A549 (cell line): ENCODE measurements at regions not wholly inside any gene's neighbourhood (a gene's known extent, or its start where the extent isn't known, plus 50 kb on each side); places are given as distances from the start of the nearest gene placed in this dataset.

ENCODE experiments used
- ATAC-seq, 2 experiments: fragments of 200-7000 bp in 1 of 2; fragments of >200 bp in 1 of 2; cut with Nextera tagmentation in 1 of 2; cut with Tn5 transposase in 1 of 2; 3 replicates each; pipeline versions ENCODE4 v1.8.0 to v1.9.1; 2018 to 2020; ENCODE audit warnings: mild to moderate bottlenecking in 1 of 2, moderate library complexity in 1 of 2
- CTCF ChIA-PET: fragments of 300-600 bp; sonication (Branson Sonifier 250); formaldehyde crosslinking; extraction: SDS; loops from one replicate; lab custom pipeline; 2021; ENCODE audit warnings: antibody characterized with exemption, inconsistent platforms; lab: Yijun Ruan, JAX
- POLR2A ChIA-PET: fragments of 350-600 bp; formaldehyde crosslinking; extraction: SDS; loops from one replicate; lab custom pipeline; 2021; ENCODE audit warnings: antibody characterized with exemption, inconsistent platforms; lab: Yijun Ruan, JAX
- DNase-seq, 2 experiments: peaks; one replicate each; pipeline versions ENCODE4 v3.0.0 to v3.0.0-alpha.2; 2011 to 2016; ENCODE audit warnings: low read depth in 1 of 2, low spot score in 1 of 2
- FAIRE-seq: peaks from 2 replicates; lab custom pipeline; 2011; peaks lifted over from hg19 to GRCh38; lab: Jason Lieb, UNC
- H3K27ac ChIP-seq, 2 experiments: fragments of >200 bp; sonication (Bioruptor Twin); formaldehyde crosslinking; 3 replicates each; pipeline ENCODE4 v1.5.1; 2016 to 2017
- H3K4me1 ChIP-seq: fragments of >200 bp; sonication (Bioruptor Twin); formaldehyde crosslinking; 3 replicates; pipeline ENCODE4 v1.6.1; 2016
- H3K4me2 ChIP-seq: fragments of >200 bp; sonication (Bioruptor Twin); formaldehyde crosslinking; 3 replicates; pipeline ENCODE4 v1.6.1; 2016
- H3K4me3 ChIP-seq: fragments of >200 bp; sonication (Bioruptor Twin); formaldehyde crosslinking; 3 replicates; pipeline ENCODE4 v1.5.1; 2016
- H3K9me3 ChIP-seq: fragments of >200 bp; sonication (Bioruptor Twin); formaldehyde crosslinking; 3 replicates; pipeline ENCODE4 v1.6.1; 2016
- CBX2 ChIP-seq: fragments of 200-600 bp; sonication (generic); IDR thresholded peaks from 2 replicates; pipeline ENCODE4 v1.6.1; 2016; ENCODE audit warnings: low read depth, mild to moderate bottlenecking, borderline replicate concordance
- CBX8 ChIP-seq: fragments of 200-600 bp; sonication (generic); IDR thresholded peaks from 2 replicates; pipeline ENCODE4 v1.6.1; 2016
- CTCF ChIP-seq: fragments of >200 bp; sonication (Bioruptor Twin); formaldehyde crosslinking; IDR thresholded peaks from 3 replicates; pipeline ENCODE4 v1.5.1; 2016
- E2F6 ChIP-seq: IDR thresholded peaks from 2 replicates; pipeline ENCODE4 v1.6.1; 2012; ENCODE audit warnings: low read depth, borderline replicate concordance
- EHMT2 ChIP-seq: fragments of 200-600 bp; sonication (generic); IDR thresholded peaks from 2 replicates; pipeline ENCODE4 v1.6.1; 2016; ENCODE audit warnings: antibody characterized with exemption, low read depth, mild to moderate bottlenecking, moderate library complexity
- FOSB ChIP-seq: fragments of 250-450 bp; sonication (Bioruptor Pico); IDR thresholded peaks from 2 replicates; pipeline ENCODE4 v1.5.0; 2020; ENCODE audit warnings: mild to moderate bottlenecking, moderate library complexity
- GATA3 ChIP-seq: IDR thresholded peaks from 2 replicates; pipeline ENCODE4 v1.6.1; 2012; ENCODE audit warnings: borderline replicate concordance
- HDAC2 ChIP-seq: fragments of 200-600 bp; sonication (generic); IDR thresholded peaks from 2 replicates; pipeline ENCODE4 v1.6.1; 2016
- HEYL ChIP-seq: fragments of 250-450 bp; sonication (Bioruptor Pico); IDR thresholded peaks from 2 replicates; pipeline ENCODE4 v1.8.0; 2021; ENCODE audit warnings: mild to moderate bottlenecking, moderate library complexity
- HMGXB4 ChIP-seq: fragments of 250-450 bp; sonication (Bioruptor Pico); IDR thresholded peaks from 2 replicates; pipeline ENCODE4 v1.5.0; 2021; ENCODE audit warnings: mild to moderate bottlenecking, moderate library complexity, borderline replicate concordance
- HOXB13 ChIP-seq: fragments of 250-450 bp; sonication (Bioruptor Pico); IDR thresholded peaks from 2 replicates; pipeline ENCODE4 v1.5.0; 2020; ENCODE audit warnings: low read depth, mild to moderate bottlenecking, moderate library complexity
- JUN ChIP-seq, 2 experiments: fragments of >200 bp; sonication (Bioruptor Twin); formaldehyde crosslinking; IDR thresholded peaks; 2 replicates in 1 of 2; 3 replicates in 1 of 2; pipeline ENCODE4 v1.6.1; 2016 to 2017
- JUNB ChIP-seq: fragments of >200 bp; sonication (Bioruptor Twin); formaldehyde crosslinking; IDR thresholded peaks from 2 replicates; pipeline ENCODE4 v1.6.1; 2016
- KDM5A ChIP-seq: fragments of 200-600 bp; sonication (generic); IDR thresholded peaks from 2 replicates; pipeline ENCODE4 v1.6.1; 2016; ENCODE audit warnings: antibody characterized with exemption, mild to moderate bottlenecking
- MAX ChIP-seq: IDR thresholded peaks from 2 replicates; pipeline ENCODE4 v1.6.1; 2012
- NFE2L2 ChIP-seq: fragments of 150-350 bp; conservative IDR thresholded peaks from 2 replicates; pipeline ENCODE4 v1.6.1; 2014; ENCODE audit warnings: low read length
- NR3C1 ChIP-seq: fragments of >200 bp; sonication (Bioruptor Twin); formaldehyde crosslinking; IDR thresholded peaks from 3 replicates; pipeline ENCODE4 v1.6.1; 2017
- POLR2A ChIP-seq: IDR thresholded peaks from 2 replicates; pipeline ENCODE4 v1.6.1; 2012; ENCODE audit warnings: mild to moderate bottlenecking, low read length
- RNF2 ChIP-seq: fragments of 200-600 bp; sonication (generic); IDR thresholded peaks from 2 replicates; pipeline ENCODE4 v1.6.1; 2016; ENCODE audit warnings: low read depth, mild to moderate bottlenecking, antibody characterized with exemption, moderate library complexity, borderline replicate concordance
- SMC3 ChIP-seq: fragments of >200 bp; sonication (Bioruptor Twin); formaldehyde crosslinking; IDR thresholded peaks from 3 replicates; pipeline ENCODE4 v1.6.1; 2018; ENCODE audit warnings: inconsistent platforms
- TFCP2L1 ChIP-seq: fragments of 250-450 bp; sonication (Bioruptor Pico); IDR thresholded peaks from 2 replicates; pipeline ENCODE4 v1.5.0; 2021; ENCODE audit warnings: mild to moderate bottlenecking
- TP53 ChIP-seq: fragments of 250-450 bp; sonication (Bioruptor Pico); IDR thresholded peaks from 2 replicates; pipeline ENCODE4 v1.5.0; 2021; ENCODE audit warnings: mild to moderate bottlenecking, moderate library complexity
- ZC3H11A ChIP-seq: fragments of 450-650 bp; IDR thresholded peaks from 2 replicates; pipeline ENCODE4 v1.6.1; 2014; ENCODE audit warnings: antibody characterized with exemption, mild to moderate bottlenecking
- ZNF302 ChIP-seq: fragments of 250-450 bp; sonication (Bioruptor Pico); IDR thresholded peaks from 2 replicates; pipeline ENCODE4 v1.9.0; 2021; ENCODE audit warnings: inconsistent platforms, mild to moderate bottlenecking, moderate library complexity
- ZSCAN20 ChIP-seq: fragments of 250-450 bp; sonication (Bioruptor Pico); IDR thresholded peaks from 2 replicates; pipeline ENCODE4 v1.8.0; 2022; ENCODE audit warnings: mild to moderate bottlenecking, moderate library complexity
- WGBS: methylation state at CpG from one replicate; pipeline ENCODE4 v1.1.6; 2017; ENCODE audit errors: missing lambda C conversion rate; 5-methylcytosine and 5-hydroxymethylcytosine counted together

- TF ChIP-seq JUNB (no peak), ZSCAN20 (CRISPR knock-in tag) (no peak), CTCF (no peak), EHMT2 (no peak), ZNF302 (CRISPR knock-in tag) (no peak), E2F6 (no peak), NFE2L2 (no peak), POLR2A (no peak), CBX8 (no peak)
Measured at GRCh38 chr1:229105822-229106525, 164.9 kb upstream of the RAB4A start (continued).

- no peak for ATAC-seq
- TF ChIP-seq HEYL (CRISPR knock-in tag): no peak
- no peak for TF ChIP-seq HDAC2
- no peak for TF ChIP-seq CBX8
- no peak for TF ChIP-seq JUN (IDR thresholded peaks at IDR 0.05)
- TF ChIP-seq KDM5A: no peak
- TF ChIP-seq HOXB13: no peak
- no peak for TF ChIP-seq CTCF
- no peak for TF ChIP-seq E2F6
- TF ChIP-seq GATA3: no peak
- TF ChIP-seq NFE2L2: no peak
- no peak for TF ChIP-seq NR3C1
- TF ChIP-seq RNF2: no peak
- TF ChIP-seq SMC3: no peak
- TF ChIP-seq TP53 (CRISPR knock-in tag): no peak
- no peak for TF ChIP-seq MAX
- no peak for TF ChIP-seq HMGXB4 (CRISPR knock-in tag)
- TF ChIP-seq CBX2: no peak
- no peak for TF ChIP-seq ZC3H11A
- no peak for TF ChIP-seq FOSB (CRISPR knock-in tag)
- no peak for TF ChIP-seq TFCP2L1 (CRISPR knock-in tag)
- Histone ChIP-seq H3K27ac (no peak overlapping the region), H3K4me1 (0 out of 3 replicates have a peak, but pooled peaks cover under 1% of the 10 kb centered on the region), H3K4me3 (no peak overlapping the region), H3K9me3 (no peaks in the 10 kb centered on the region), H3K4me2 (no peak overlapping the region)
- FAIRE-seq: no peak
- POLR2A ChIA-PET: no interaction called here
- DNase-seq: no peak
- CTCF ChIA-PET: no interaction called here
- 78% methylated on average over 7 of the region's 7 CpGs for WGBS
Measured at GRCh38 chr1:229106526-229107125, 164.3 kb upstream of the RAB4A start.
